ENCODE measurements at regions not wholly inside any gene's neighbourhood (a gene's known extent, or its start where the extent isn't known, plus 50 kb on each side); places are given as distances from the start of the nearest gene placed in this dataset.

GRCh38 chr5:144101616-144102015, 68.8 kb downstream of the YIPF5 start:
- H3K4me3 ChIP-seq (ENCODE audit: low read depth, low read length) = no peak overlapping the region
- DNase-seq (ENCODE audit: low read depth) = no peak
- TF ChIP-seq CTCF (IDR thresholded peaks at IDR 0.05; ENCODE audit: low read depth, low read length, missing control alignments) = no peak

- TF ChIP-seq CTCF (IDR thresholded peaks at IDR 0.05; ENCODE audit: low read depth, low read length, missing control alignments) = no peak
- DNase-seq (ENCODE audit: low read depth) = no peak
- no peak overlapping the region for H3K4me3 ChIP-seq (ENCODE audit: low read depth, low read length)
Observed at GRCh38 chr5:144102361-144102760, 68.1 kb downstream of the YIPF5 start.

GRCh38 chr5:144102979-144103378, 67.5 kb downstream of the YIPF5 start:
- no peak for TF ChIP-seq CTCF (IDR thresholded peaks at IDR 0.05; ENCODE audit: low read depth, low read length, missing control alignments)
- no peak overlapping the region for H3K4me3 ChIP-seq (ENCODE audit: low read depth, low read length)
- DNase-seq (ENCODE audit: low read depth) = no peak

GRCh38 chr5:144103611-144104485, 66.6 kb downstream of the YIPF5 start:
- no peak overlapping the region for H3K4me3 ChIP-seq (ENCODE audit: low read depth, low read length)
- no peak for TF ChIP-seq CTCF (IDR thresholded peaks at IDR 0.05; ENCODE audit: low read depth, low read length, missing control alignments)
- peak; percentile 16 for DNase-seq (ENCODE audit: low read depth)

- DNase-seq (ENCODE audit: low read depth) = no peak
- TF ChIP-seq CTCF (IDR thresholded peaks at IDR 0.05; ENCODE audit: low read depth, low read length, missing control alignments) = no peak
- no peak overlapping the region for H3K4me3 ChIP-seq (ENCODE audit: low read depth, low read length)
Observed at GRCh38 chr5:144105371-144105770, 65.1 kb downstream of the YIPF5 start.

- no peak for TF ChIP-seq CTCF (IDR thresholded peaks at IDR 0.05; ENCODE audit: low read depth, low read length, missing control alignments)
- H3K4me3 ChIP-seq (ENCODE audit: low read depth, low read length) = no peak overlapping the region
- no peak for DNase-seq (ENCODE audit: low read depth)
Observed at GRCh38 chr5:144108131-144108530, 62.3 kb downstream of the YIPF5 start.
